Progenitor cell of endocrine pancreas (in vitro differentiated cells): ENCODE measurements at regions not wholly inside any gene's neighbourhood (a gene's known extent, or its start where the extent isn't known, plus 50 kb on each side); places are given as distances from the start of the nearest gene placed in this dataset.

Source experiments
- DNase-seq: peaks from one replicate; pipeline ENCODE4 v3.0.0; 2021; ENCODE audit warnings: low spot score; ENCODE audit not compliant: unreplicated experiment
- H3K27ac Mint-ChIP-seq: 2 replicates; pipeline ENCODE4 v1.8.0; 2021; ENCODE audit warnings: mild to moderate bottlenecking, moderate library complexity, mixed read lengths
- H3K27me3 Mint-ChIP-seq: 2 replicates; pipeline ENCODE4 v1.8.0; 2021; ENCODE audit warnings: mixed read lengths
- H3K36me3 Mint-ChIP-seq: 2 replicates; pipeline ENCODE4 v1.8.0; 2022; ENCODE audit warnings: mixed read lengths; ENCODE audit not compliant: insufficient read depth
- H3K4me1 Mint-ChIP-seq: 2 replicates; pipeline ENCODE4 v1.8.0; 2021; ENCODE audit warnings: low read depth, mixed read lengths
- H3K4me3 Mint-ChIP-seq: 2 replicates; pipeline ENCODE4 v1.8.0; 2021; ENCODE audit warnings: low read depth, mild to moderate bottlenecking, moderate library complexity, mixed read lengths
- H3K9me3 Mint-ChIP-seq: 2 replicates; pipeline ENCODE4 v1.8.0; 2021; ENCODE audit warnings: low read depth, mixed read lengths
- CTCF ChIP-seq: fragments of 200-600 bp; sonication (generic); IDR thresholded peaks from one replicate; pipeline ENCODE4 v1.5.0; 2021; ENCODE audit warnings: antibody characterized with exemption, mild to moderate bottlenecking; ENCODE audit not compliant: unreplicated experiment

- Mint-ChIP-seq H3K4me1 (peaks cover 2% of the 10 kb centered on the region), H3K27ac (no peak overlapping the region), H3K36me3 (no peaks in the 10 kb centered on the region), H3K4me3 (no peak overlapping the region), H3K27me3 (peaks cover 29% of the 10 kb centered on the region), H3K9me3 (no peaks in the 10 kb centered on the region)
- no peak for TF ChIP-seq CTCF
- DNase-seq, result no peak
Observed at GRCh38 chr11:134536219-134536618, 124.2 kb upstream of the B3GAT1 start.

GRCh38 chr11:134535029-134536025 is 123.3 kb upstream of the B3GAT1 start:
- Mint-ChIP-seq H3K36me3 (no peaks in the 10 kb centered on the region), H3K9me3 (no peaks in the 10 kb centered on the region), H3K4me1 (peaks cover 2% of the 10 kb centered on the region), H3K4me3 (no peak overlapping the region), H3K27me3 (peaks cover 33% of the 10 kb centered on the region), H3K27ac (no peak overlapping the region)
- no peak for TF ChIP-seq CTCF
- DNase-seq, result no peak

- Mint-ChIP-seq H3K9me3 (no peaks in the 10 kb centered on the region), H3K4me3 (no peak overlapping the region), H3K27me3 (peaks cover 33% of the 10 kb centered on the region), H3K27ac (no peak overlapping the region), H3K4me1 (peaks cover 2% of the 10 kb centered on the region), H3K36me3 (no peaks in the 10 kb centered on the region)
- no peak for TF ChIP-seq CTCF
- DNase-seq, result no peak
Observed at GRCh38 chr11:134533511-134533910, 121.5 kb upstream of the B3GAT1 start.

- Mint-ChIP-seq H3K27ac (no peak overlapping the region), H3K4me3 (no peak overlapping the region), H3K36me3 (no peaks in the 10 kb centered on the region), H3K27me3 (peaks cover 28% of the 10 kb centered on the region), H3K9me3 (no peaks in the 10 kb centered on the region), H3K4me1 (peaks cover 2% of the 10 kb centered on the region)
- DNase-seq, result no peak
- TF ChIP-seq CTCF, result no peak
Observed at GRCh38 chr11:134532921-134533421, 120.9 kb upstream of the B3GAT1 start.

GRCh38 chr11:134532131-134532920 is 120.3 kb upstream of the B3GAT1 start:
- Mint-ChIP-seq H3K27ac (no peak overlapping the region), H3K9me3 (no peaks in the 10 kb centered on the region), H3K4me1 (no peaks in the 10 kb centered on the region), H3K36me3 (no peaks in the 10 kb centered on the region), H3K27me3 (peaks cover 24% of the 10 kb centered on the region), H3K4me3 (no peak overlapping the region)
- no peak for TF ChIP-seq CTCF
- no peak for DNase-seq
